Body of pancreas (tissue), 4 donors: ENCODE measurements at regions not wholly inside any gene's neighbourhood (a gene's known extent, or its start where the extent isn't known, plus 50 kb on each side); places are given as distances from the start of the nearest gene placed in this dataset.

ENCODE experiments used
- CTCF ChIP-seq, 7 experiments: fragments of 450-650 bp in 4 of 7; fragments of 200-600 bp in 3 of 7; sonication (generic) in 3 of 7; IDR thresholded peaks; one replicate each; pipeline ENCODE4 v1.5.1; 2016 to 2019; ENCODE audit warnings: antibody characterized with exemption in 7 of 7
- POLR2A ChIP-seq, 3 donors: fragments of 450-650 bp; IDR thresholded peaks; one replicate each; pipeline ENCODE4 v1.6.1; 2016; ENCODE audit warnings: antibody characterized with exemption in 3 of 3, mild to moderate bottlenecking in 2 of 3

- no peak for TF ChIP-seq CTCF (IDR thresholded peaks at IDR 0.05)
- no peak for TF ChIP-seq POLR2A (IDR thresholded peaks at IDR 0.05)
Measured at GRCh38 chr10:120314442-120314841, 142.6 kb upstream of the PLPP4 start.
